ENCODE measurements at regions not wholly inside any gene's neighbourhood (a gene's known extent, or its start where the extent isn't known, plus 50 kb on each side); places are given as distances from the start of the nearest gene placed in this dataset.

DNA sequence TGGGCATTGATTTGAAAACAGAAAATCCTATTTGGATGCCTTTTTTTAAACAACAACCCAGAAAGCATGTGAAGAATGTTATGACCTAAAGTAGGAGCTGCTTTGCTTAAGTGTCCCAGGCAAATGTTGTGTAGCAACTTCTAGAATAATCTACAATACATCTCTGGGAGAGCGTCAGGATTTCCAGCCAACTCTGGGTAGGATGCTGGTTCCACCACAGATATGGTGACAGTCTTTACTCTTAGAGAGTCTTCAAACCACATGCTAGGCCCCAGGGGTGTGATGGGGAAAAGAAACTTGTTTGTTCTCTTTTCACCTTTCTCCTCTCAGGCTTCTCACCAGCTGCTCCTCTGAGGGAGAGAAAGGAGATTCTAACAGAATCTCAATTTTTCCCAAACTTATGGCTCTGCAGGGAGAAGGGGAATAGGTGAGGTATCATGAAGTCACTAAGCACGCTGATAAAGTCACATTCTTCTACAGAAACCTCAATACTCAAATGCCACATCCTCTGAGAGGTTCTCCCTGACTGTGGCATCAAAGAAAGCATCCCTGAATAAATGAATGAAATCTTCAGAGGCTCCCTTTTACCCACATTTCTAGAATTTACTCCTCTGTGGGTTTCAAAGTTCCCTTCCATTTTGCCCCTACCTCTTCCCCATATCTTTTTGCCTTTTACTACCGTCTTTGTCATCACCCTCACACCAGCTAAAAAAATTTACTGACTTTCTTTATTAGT is 171.6 kb upstream of the RAI2 start:
- no peak overlapping the region for H2BK20ac ChIP-seq (ENCODE audit: low read depth, low read length)
- H3K9me3 ChIP-seq (ENCODE audit: control insufficient read depth, insufficient read depth, low read length): no peaks in the 10 kb centered on the region
- H3K23ac ChIP-seq (ENCODE audit: low read depth, low read length): no peak overlapping the region
- H2AFZ ChIP-seq (replicated peaks; ENCODE audit: low read length, poor library complexity): no peak overlapping the region
- H4K91ac ChIP-seq (ENCODE audit: insufficient read depth, low read depth, low read length): no peak overlapping the region
- in situ Hi-C loops (cut with MboI; ENCODE audit: low sequenced_read_pairs) (no loop called here), dilution Hi-C loops (cut with HindIII; ENCODE audit: low sequenced_read_pairs, unreplicated experiment) (no loop called here), intact Hi-C loops (cut with micrococcal nuclease) (no loop called here)
- H3K79me1 ChIP-seq (ENCODE audit: low read depth in 1 of 2, low read length in 2 of 2): no peaks in the 10 kb centered on the region
- H3K4me3 ChIP-seq (ENCODE audit: insufficient read depth, low read depth, low read length): no peak overlapping the region
- no peaks in the 10 kb centered on the region for H3K9me1 ChIP-seq (ENCODE audit: insufficient read depth, low read length)
- H3K27ac ChIP-seq (ENCODE audit: insufficient read depth, low read length): no peak overlapping the region
- H3K36me3 ChIP-seq (ENCODE audit: control insufficient read depth, insufficient read depth, low read length): no peaks in the 10 kb centered on the region
- WGBS, 2 experiments (ENCODE audit: extremely low coverage in 2 of 2, insufficient read length in 1 of 2): no CpG with 5 or more reads among the region's 3 CpGs
- DNase-seq (no peak), ATAC-seq (ENCODE audit: low read depth) (no peak)
- no peak overlapping the region for H3K4me2 ChIP-seq (ENCODE audit: low read depth, low read length)
- H3K56ac ChIP-seq (ENCODE audit: extremely low read depth, insufficient read depth, low read length): no peak overlapping the region
- H3K14ac ChIP-seq (replicated peaks; ENCODE audit: low read depth, low read length): no peak overlapping the region
- TF ChIP-seq, protein P1, sequence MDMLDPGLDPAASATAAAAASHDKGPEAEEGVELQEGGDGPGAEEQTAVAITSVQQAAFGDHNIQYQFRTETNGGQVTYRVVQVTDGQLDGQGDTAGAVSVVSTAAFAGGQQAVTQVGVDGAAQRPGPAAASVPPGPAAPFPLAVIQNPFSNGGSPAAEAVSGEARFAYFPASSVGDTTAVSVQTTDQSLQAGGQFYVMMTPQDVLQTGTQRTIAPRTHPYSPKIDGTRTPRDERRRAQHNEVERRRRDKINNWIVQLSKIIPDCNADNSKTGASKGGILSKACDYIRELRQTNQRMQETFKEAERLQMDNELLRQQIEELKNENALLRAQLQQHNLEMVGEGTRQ (IDR thresholded peaks at IDR 0.05; ENCODE audit: low read depth, low read length): no peak
- TF ChIP-seq RAD21 (IDR thresholded peaks at IDR 0.05; ENCODE audit: low read length) (no peak), SMC3 (IDR thresholded peaks at IDR 0.05; ENCODE audit: low read depth, low read length) (no peak), RFX5 (IDR thresholded peaks at IDR 0.05; ENCODE audit: low read depth, low read length) (no peak), FOS (IDR thresholded peaks at IDR 0.05; ENCODE audit: low read depth, low read length) (no peak), POLR2A (IDR thresholded peaks at IDR 0.05; ENCODE audit: low read depth, low read length) (no peak), BHLHE40 (IDR thresholded peaks at IDR 0.05; ENCODE audit: low read depth, low read length) (no peak), NFE2L2 (IDR thresholded peaks at IDR 0.05; ENCODE audit: low read depth, low read length) (no peak), CEBPB (IDR thresholded peaks at IDR 0.05; ENCODE audit: low read depth, low read length) (no peak), CHD1 (IDR thresholded peaks at IDR 0.05; ENCODE audit: low read depth, low read length) (no peak)
- TF ChIP-seq, protein P2, sequence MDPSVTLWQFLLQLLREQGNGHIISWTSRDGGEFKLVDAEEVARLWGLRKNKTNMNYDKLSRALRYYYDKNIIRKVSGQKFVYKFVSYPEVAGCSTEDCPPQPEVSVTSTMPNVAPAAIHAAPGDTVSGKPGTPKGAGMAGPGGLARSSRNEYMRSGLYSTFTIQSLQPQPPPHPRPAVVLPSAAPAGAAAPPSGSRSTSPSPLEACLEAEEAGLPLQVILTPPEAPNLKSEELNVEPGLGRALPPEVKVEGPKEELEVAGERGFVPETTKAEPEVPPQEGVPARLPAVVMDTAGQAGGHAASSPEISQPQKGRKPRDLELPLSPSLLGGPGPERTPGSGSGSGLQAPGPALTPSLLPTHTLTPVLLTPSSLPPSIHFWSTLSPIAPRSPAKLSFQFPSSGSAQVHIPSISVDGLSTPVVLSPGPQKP (IDR thresholded peaks at IDR 0.05; ENCODE audit: borderline replicate concordance, low read depth, low read length): no peak
- no peak overlapping the region for H4K8ac ChIP-seq (ENCODE audit: low read depth in 2 of 2, low read length in 2 of 2)
- H3K18ac ChIP-seq (ENCODE audit: low read depth, low read length): no peak overlapping the region
- no peak overlapping the region for H3K4ac ChIP-seq (ENCODE audit: low read depth, low read length)
- no peak overlapping the region for H4K5ac ChIP-seq (ENCODE audit: low read depth, low read length)
- ChIA-PET POLR2A (ENCODE audit: unreplicated experiment) (interaction anchor here (0.6 kb wide), 1 partner anchor 1700 kb away, joined by 4 read pairs; no protein-coding TSS in a partner anchor), CTCF (no interaction called here)
- no peaks in the 10 kb centered on the region for H3K4me1 ChIP-seq (ENCODE audit: control insufficient read depth, insufficient read depth, low read length)
- no peaks in the 10 kb centered on the region; the same call in 1 of the 2 replicates for H3K27me3 ChIP-seq (ENCODE audit: control insufficient read depth, insufficient read depth, low read length)
- no peak overlapping the region for H2AK5ac ChIP-seq (ENCODE audit: low read depth, low read length)
- no peak overlapping the region for H3K9ac ChIP-seq (ENCODE audit: low read depth, low read length)
- no peak overlapping the region for H2BK5ac ChIP-seq (ENCODE audit: low read depth, low read length, poor library complexity, severe bottlenecking)
- no peak overlapping the region for H2AK9ac ChIP-seq (replicated peaks; ENCODE audit: low read depth, low read length, poor library complexity)
- H4K20me1 ChIP-seq (ENCODE audit: insufficient read depth, low read length): no peaks in the 10 kb centered on the region
- no peak overlapping the region for H2BK15ac ChIP-seq (ENCODE audit: low read depth, low read length)
- BruUV-seq (replicated peaks): no TSS peak
- no peak overlapping the region for H2BK120ac ChIP-seq (ENCODE audit: low read depth, low read length)

Measured in IMR-90 (cell line).